Esophagus squamous epithelium (tissue), 4 donors: ENCODE measurements at regions not wholly inside any gene's neighbourhood (a gene's known extent, or its start where the extent isn't known, plus 50 kb on each side); places are given as distances from the start of the nearest gene placed in this dataset.

Experiments
- POLR2A ChIP-seq, 4 donors: fragments of 450-650 bp; IDR thresholded peaks; one replicate each; pipeline ENCODE4 v1.6.1; 2017; ENCODE audit warnings: antibody characterized with exemption in 4 of 4, mild to moderate bottlenecking in 4 of 4, moderate library complexity in 3 of 4
- TF ChIP-seq, protein P1 (sequence below), 6 experiments: fragments of 450-650 bp in 4 of 6; fragments of 200-600 bp in 2 of 6; sonication (generic) in 2 of 6; IDR thresholded peaks; one replicate each; pipeline ENCODE4 v1.5.1; 2016 to 2019; ENCODE audit warnings: antibody characterized with exemption in 6 of 6, mild to moderate bottlenecking in 4 of 6, moderate library complexity in 4 of 6

DNA sequence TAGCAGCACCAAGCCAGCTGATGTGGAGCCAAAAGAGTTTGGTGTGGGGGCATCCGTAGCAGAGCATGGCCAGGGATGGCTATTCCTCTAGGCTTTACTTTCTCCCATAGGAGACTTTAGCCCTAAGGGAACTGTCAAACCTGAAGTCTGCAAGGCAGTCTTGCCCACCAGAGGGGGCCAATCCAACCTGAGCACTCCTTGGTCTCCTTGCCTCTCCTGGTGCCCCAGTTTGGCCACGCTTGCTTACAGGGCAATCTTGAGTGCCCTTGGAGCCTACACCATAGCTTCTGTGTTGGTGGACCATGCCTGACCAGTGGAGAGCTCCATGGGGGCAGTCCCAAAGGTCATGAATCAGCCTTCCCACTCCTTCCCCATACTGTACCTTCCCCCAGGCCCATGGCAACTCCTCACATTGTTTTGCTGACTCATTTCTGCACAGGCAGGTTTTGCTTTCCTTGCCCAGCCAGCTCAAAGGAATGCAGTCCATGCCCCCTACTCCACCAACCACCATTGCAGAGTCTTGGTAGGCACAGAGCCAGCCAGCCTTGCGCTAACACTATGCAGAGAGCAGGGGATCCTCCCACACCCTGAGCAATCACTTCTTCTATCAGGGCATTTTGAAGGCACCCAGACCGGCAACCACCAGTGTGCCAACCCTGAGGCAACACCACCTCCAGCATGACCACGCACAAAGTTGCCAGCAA is 1421.2 kb upstream of the RAG2 start:
- TF ChIP-seq, protein P1, sequence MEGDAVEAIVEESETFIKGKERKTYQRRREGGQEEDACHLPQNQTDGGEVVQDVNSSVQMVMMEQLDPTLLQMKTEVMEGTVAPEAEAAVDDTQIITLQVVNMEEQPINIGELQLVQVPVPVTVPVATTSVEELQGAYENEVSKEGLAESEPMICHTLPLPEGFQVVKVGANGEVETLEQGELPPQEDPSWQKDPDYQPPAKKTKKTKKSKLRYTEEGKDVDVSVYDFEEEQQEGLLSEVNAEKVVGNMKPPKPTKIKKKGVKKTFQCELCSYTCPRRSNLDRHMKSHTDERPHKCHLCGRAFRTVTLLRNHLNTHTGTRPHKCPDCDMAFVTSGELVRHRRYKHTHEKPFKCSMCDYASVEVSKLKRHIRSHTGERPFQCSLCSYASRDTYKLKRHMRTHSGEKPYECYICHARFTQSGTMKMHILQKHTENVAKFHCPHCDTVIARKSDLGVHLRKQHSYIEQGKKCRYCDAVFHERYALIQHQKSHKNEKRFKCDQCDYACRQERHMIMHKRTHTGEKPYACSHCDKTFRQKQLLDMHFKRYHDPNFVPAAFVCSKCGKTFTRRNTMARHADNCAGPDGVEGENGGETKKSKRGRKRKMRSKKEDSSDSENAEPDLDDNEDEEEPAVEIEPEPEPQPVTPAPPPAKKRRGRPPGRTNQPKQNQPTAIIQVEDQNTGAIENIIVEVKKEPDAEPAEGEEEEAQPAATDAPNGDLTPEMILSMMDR (IDR thresholded peaks at IDR 0.05) = no peak
- no peak for TF ChIP-seq POLR2A (IDR thresholded peaks at IDR 0.05)
